ENCODE measurements at regions not wholly inside any gene's neighbourhood (a gene's known extent, or its start where the extent isn't known, plus 50 kb on each side); places are given as distances from the start of the nearest gene placed in this dataset.

- no peak for DNase-seq
- no peak overlapping the region for H3K27ac Mint-ChIP-seq (ENCODE audit: unreplicated experiment)
- no peaks in the 10 kb centered on the region for H3K9me3 Mint-ChIP-seq (ENCODE audit: unreplicated experiment)
- no peak for TF ChIP-seq CTCF (IDR thresholded peaks at IDR 0.05; ENCODE audit: partially characterized antibody, unreplicated experiment)
- H3K36me3 Mint-ChIP-seq (ENCODE audit: unreplicated experiment) = no peaks in the 10 kb centered on the region
- no peak overlapping the region for H3K4me3 Mint-ChIP-seq (ENCODE audit: unreplicated experiment)
- no peaks in the 10 kb centered on the region for H3K27me3 Mint-ChIP-seq (ENCODE audit: unreplicated experiment)
- peaks cover 11% of the 10 kb centered on the region for H3K4me1 Mint-ChIP-seq (ENCODE audit: low read depth, unreplicated experiment)
Observed at GRCh38 chr9:104345061-104345460, 159.0 kb upstream of the OR13F1 start.

GRCh38 chr9:104350541-104350940, 153.5 kb upstream of the OR13F1 start:
- no peak overlapping the region for H3K27ac Mint-ChIP-seq (ENCODE audit: unreplicated experiment)
- H3K36me3 Mint-ChIP-seq (ENCODE audit: unreplicated experiment) = no peaks in the 10 kb centered on the region
- H3K27me3 Mint-ChIP-seq (ENCODE audit: unreplicated experiment) = no peaks in the 10 kb centered on the region
- H3K4me1 Mint-ChIP-seq (ENCODE audit: low read depth, unreplicated experiment) = no peaks in the 10 kb centered on the region
- H3K4me3 Mint-ChIP-seq (ENCODE audit: unreplicated experiment) = no peak overlapping the region
- TF ChIP-seq CTCF (IDR thresholded peaks at IDR 0.05; ENCODE audit: partially characterized antibody, unreplicated experiment) = no peak
- no peaks in the 10 kb centered on the region for H3K9me3 Mint-ChIP-seq (ENCODE audit: unreplicated experiment)
- DNase-seq = no peak

- no peak for TF ChIP-seq CTCF (IDR thresholded peaks at IDR 0.05; ENCODE audit: partially characterized antibody, unreplicated experiment)
- Mint-ChIP-seq H3K27me3 (ENCODE audit: unreplicated experiment) (no peaks in the 10 kb centered on the region), H3K9me3 (ENCODE audit: unreplicated experiment) (no peaks in the 10 kb centered on the region), H3K27ac (ENCODE audit: unreplicated experiment) (no peak overlapping the region), H3K4me1 (ENCODE audit: low read depth, unreplicated experiment) (peaks cover 4% of the 10 kb centered on the region), H3K4me3 (ENCODE audit: unreplicated experiment) (no peak overlapping the region), H3K36me3 (ENCODE audit: unreplicated experiment) (no peaks in the 10 kb centered on the region)
- DNase-seq = no peak
Observed at GRCh38 chr9:104351726-104352125, 152.3 kb upstream of the OR13F1 start.

- H3K4me3 Mint-ChIP-seq (ENCODE audit: unreplicated experiment) = no peak overlapping the region
- H3K27me3 Mint-ChIP-seq (ENCODE audit: unreplicated experiment) = peaks cover 3% of the 10 kb centered on the region
- peaks cover 4% of the 10 kb centered on the region for H3K36me3 Mint-ChIP-seq (ENCODE audit: unreplicated experiment)
- no peak overlapping the region for H3K27ac Mint-ChIP-seq (ENCODE audit: unreplicated experiment)
- no peak for TF ChIP-seq CTCF (IDR thresholded peaks at IDR 0.05; ENCODE audit: partially characterized antibody, unreplicated experiment)
- peaks cover 8% of the 10 kb centered on the region for H3K4me1 Mint-ChIP-seq (ENCODE audit: low read depth, unreplicated experiment)
- no peaks in the 10 kb centered on the region for H3K9me3 Mint-ChIP-seq (ENCODE audit: unreplicated experiment)
- no peak for DNase-seq
Observed at GRCh38 chr9:104361207-104361606, 142.9 kb upstream of the OR13F1 start.

- Mint-ChIP-seq H3K4me3 (ENCODE audit: unreplicated experiment) (no peak overlapping the region), H3K27me3 (ENCODE audit: unreplicated experiment) (no peaks in the 10 kb centered on the region), H3K36me3 (ENCODE audit: unreplicated experiment) (peaks cover 4% of the 10 kb centered on the region), H3K9me3 (ENCODE audit: unreplicated experiment) (no peaks in the 10 kb centered on the region), H3K4me1 (ENCODE audit: low read depth, unreplicated experiment) (no peaks in the 10 kb centered on the region), H3K27ac (ENCODE audit: unreplicated experiment) (no peak overlapping the region)
- DNase-seq = no peak
- no peak for TF ChIP-seq CTCF (IDR thresholded peaks at IDR 0.05; ENCODE audit: partially characterized antibody, unreplicated experiment)
Observed at GRCh38 chr9:104362912-104363472, 141.1 kb upstream of the OR13F1 start.
